Myocyte (in vitro differentiated cells): ENCODE measurements at regions not wholly inside any gene's neighbourhood (a gene's known extent, or its start where the extent isn't known, plus 50 kb on each side); places are given as distances from the start of the nearest gene placed in this dataset.
"Not testable (repeated sequence)": the region's sequence is repeated elsewhere in the genome, so short reads cannot be mapped to it uniquely, and the experiment has no call there.

Source experiments
- DNase-seq: peaks from one replicate; pipeline ENCODE4 v3.0.0-alpha.2; 2012; ENCODE audit warnings: low read depth

- DNase-seq, result no peak
These were observed 300.6 kb downstream of the PPP4R3C start for GRCh38 chrX:27162496-27162895.

GRCh38 chrX:27156921-27157320 is 306.2 kb downstream of the PPP4R3C start:
- DNase-seq, result not testable (repeated sequence)

- DNase-seq, result no peak
These were observed 326.8 kb downstream of the PPP4R3C start for GRCh38 chrX:27136325-27136724.

DNA sequence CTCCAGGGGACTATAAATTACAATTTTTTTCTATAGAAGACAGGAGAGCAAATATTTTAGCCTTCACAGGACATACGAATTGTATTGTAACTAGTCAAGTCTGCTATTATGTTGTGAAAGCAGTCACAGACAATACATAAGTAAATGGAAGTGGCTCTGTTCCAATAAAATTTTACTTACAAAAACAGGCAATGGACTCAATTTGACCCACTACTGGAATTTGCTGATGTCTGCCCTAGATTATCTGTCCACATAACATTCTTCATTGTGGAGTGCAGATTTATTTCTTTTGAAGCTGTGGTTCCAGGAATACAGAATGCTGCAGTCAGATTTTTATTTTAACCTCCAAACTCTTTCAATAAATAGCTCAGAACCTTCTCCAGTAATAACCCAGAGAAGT is 330.3 kb downstream of the PPP4R3C start:
- no peak for DNase-seq

GRCh38 chrX:27087176-27087575 is 376.0 kb downstream of the PPP4R3C start:
- DNase-seq, result peak; percentile 3

GRCh38 chrX:27086237-27086636 is 376.9 kb downstream of the PPP4R3C start:
- DNase-seq, result no peak

DNA sequence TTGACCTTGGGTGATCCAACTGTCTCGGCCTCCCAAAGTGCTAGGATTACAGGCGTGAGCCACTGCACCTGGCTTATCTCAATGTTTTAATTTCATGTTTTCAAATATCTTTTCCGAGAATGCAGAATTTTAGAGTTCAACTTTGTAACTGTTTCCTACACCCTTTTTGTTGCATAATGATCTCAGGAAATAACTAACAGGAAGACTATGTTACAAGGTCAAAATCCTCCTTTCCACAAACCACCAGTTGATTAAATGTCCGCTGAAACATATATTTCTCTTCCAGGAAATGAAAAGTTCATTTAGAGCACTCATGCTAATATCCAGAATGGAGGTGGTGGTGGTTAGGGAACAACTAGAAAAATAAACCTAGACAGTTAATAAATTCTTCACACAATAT is 377.8 kb downstream of the PPP4R3C start:
- no peak for DNase-seq

- DNase-seq, result no peak
These were observed 384.8 kb downstream of the PPP4R3C start for GRCh38 chrX:27078371-27078770.

GRCh38 chrX:27057883-27058282 is 405.3 kb downstream of the PPP4R3C start:
- DNase-seq, result no peak

DNA sequence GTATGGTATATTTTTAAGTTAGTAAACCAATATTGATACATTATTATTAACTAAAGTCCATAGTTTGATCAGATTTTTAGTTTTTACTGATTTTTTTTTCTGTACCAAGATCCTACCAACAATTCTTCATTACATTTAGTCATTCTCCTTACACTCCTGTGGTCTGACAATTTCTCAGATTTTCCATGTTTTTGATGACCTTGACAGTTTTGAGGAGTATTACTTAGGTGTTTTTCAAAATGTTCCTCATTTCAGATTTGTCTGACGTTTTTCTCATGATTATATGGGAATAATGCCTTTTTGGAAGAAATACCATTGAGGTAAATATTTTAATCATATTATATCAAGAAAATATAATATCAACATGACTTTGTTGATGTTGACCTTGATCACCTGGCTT is 423.8 kb downstream of the PPP4R3C start:
- DNase-seq, result no peak

- DNase-seq, result no peak
These were observed 454.7 kb downstream of the PPP4R3C start for GRCh38 chrX:27008486-27008885.

GRCh38 chrX:26999634-27000033 is 463.5 kb downstream of the PPP4R3C start:
- no peak for DNase-seq

- no peak for DNase-seq
These were observed 504.9 kb downstream of the PPP4R3C start for GRCh38 chrX:26958261-26958660.

DNA sequence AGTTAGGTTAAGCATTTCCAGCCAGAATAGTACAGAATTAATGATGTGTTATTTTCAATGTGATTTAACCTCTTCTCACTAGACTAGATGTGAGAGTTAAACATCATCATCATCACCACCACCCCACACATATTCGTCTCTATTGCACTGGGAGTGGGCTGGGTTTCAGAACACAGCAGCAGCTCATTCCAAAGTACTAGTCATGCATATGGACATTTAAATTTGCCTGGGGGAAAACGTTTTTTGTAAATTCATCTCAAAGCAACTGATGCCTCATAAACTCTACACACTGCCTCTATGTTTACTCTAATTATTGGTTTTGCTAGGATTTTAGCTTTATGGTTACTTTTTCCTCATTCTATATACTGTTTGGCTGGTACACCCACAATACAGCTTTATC is 509.1 kb downstream of the PPP4R3C start:
- DNase-seq, result no peak

DNA sequence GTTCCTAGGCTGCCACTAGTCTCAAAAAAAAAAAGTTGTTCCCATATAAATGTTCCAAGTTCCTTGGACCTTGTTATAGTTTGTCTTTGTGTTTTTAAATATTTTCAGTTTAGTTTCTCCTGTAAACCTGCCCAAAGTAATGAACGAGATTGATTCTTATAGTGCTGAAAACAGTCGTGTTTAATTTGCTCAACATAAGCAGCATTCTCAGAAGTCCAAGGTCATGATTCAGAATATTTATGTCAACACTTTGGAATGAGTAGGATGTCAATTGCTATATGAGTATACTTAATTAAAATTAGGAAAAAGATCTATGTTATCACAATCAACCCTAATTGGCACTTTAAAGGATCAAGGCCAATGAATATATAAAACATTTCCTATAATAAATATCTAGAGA is 510.9 kb downstream of the PPP4R3C start:
- DNase-seq, result no peak

- no peak for DNase-seq
These were observed 535.7 kb downstream of the PPP4R3C start for GRCh38 chrX:26927419-26927818.

DNA sequence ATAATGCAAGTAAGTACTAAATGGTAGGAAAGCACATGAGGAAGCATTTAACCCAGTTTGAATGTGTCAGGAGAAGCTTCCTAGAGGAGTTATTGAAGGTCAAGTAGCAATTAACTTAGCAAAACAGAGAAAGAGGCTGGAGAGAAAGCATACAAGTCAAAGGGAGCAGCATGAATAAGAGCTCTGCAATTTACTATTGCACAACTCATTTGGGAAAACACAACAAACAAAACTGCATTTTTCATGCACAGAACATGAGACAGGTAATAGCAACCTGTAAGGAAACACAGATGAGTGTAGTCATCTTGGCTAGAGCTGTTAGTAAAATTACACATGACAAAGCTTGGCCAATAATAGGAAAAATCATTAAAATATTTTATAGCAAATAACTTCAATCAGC is 538.1 kb downstream of the PPP4R3C start:
- no peak for DNase-seq

- peak; percentile 0 for DNase-seq
These were observed 540.9 kb downstream of the PPP4R3C start for GRCh38 chrX:26922278-26922677.

DNA sequence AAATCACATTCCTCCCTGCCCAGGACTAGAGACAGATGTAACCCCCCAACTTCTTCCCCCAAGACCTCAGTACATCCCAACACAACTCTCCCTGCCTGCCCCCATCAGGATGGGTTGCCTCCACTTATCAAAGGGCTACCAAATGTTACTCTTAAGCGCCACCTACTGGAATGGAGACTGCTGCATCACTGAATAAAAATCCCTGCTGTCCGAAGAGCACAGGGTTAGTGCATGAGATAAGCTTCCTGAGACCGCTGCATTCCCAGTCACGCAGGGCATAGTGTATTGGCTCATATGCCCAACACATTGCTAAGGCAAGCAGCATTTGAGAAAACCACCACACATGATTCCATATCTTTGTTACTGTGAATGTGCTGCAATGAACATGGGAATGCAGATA is 544.5 kb downstream of the PPP4R3C start:
- DNase-seq, result peak; percentile 6

DNA sequence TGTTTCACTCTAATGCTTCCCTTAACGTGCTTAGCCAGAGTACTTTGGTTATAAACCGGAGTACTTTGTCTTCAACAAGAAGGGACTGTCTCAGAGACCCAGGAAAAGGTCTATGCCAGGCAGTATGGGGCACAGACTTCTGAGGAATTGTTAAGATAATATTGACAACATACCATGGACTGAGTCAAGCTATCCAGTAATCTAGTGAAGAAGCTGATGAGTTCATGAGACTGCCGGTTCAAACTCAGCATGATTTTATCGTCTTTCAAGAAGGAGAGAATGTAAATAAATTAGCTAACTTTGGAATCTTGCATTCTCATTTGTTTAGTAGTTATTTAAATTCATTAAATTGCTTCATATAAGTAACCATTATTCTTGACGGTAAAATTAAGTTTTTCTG is 546.1 kb downstream of the PPP4R3C start:
- DNase-seq, result no peak

GRCh38 chrX:26915064-26915463 is 548.1 kb downstream of the PPP4R3C start:
- DNase-seq, result no peak

DNA sequence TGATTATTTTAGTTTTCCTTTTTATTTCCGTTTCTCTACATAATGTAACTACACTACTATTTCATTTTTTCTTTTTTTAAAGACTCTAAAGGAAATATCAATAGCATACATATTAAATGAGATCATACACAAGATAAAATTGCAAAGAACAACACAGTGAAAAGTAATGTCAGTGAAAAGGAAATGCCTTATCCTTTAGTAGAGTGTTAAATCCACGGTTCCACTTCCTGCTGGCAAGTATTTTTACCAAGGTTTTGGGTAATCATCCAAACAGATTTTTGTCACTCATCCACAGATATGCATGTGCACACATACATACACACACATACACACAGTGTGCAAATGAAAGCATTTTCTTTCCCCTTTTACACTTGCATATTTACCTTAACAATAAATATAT is 548.9 kb downstream of the PPP4R3C start:
- DNase-seq, result no peak

DNA sequence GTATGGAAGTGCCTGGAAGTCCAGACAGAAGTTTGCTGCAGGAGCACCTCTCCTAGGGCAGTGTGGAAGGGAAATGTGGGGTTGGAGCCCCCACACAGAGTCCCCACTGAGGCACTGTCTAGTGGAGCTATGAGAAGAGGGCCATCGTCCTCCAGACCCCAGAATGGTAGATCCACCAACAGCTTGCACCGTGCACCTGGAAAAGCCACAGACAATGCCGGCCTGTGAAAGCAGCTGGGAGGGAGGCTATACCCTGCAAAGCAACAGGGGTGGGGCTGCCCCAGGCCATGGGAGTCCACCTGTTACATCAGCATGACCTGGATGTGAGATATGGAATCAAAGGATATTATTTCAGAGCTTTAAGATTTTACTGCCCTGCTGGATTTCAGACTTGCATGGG is 551.4 kb downstream of the PPP4R3C start:
- not testable (repeated sequence) for DNase-seq

DNA sequence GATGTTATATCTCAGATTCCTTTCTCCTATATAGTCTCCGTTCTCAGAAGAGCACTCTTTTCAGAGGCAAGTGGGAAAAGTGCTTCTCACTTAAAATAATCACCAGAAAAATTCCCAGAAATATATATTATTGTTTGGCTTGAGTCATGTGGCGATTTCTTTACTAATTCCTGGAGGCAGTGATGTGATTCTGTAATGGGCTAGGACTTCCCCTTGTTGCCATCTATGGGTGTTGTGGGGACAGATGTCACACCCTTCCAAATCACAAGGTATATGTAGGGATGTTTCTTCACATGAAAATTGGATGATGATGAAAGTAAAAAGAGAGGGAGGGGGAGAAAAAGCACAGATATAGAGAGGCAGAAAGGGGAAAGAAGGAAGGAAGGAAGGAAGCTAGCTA is 553.4 kb downstream of the PPP4R3C start:
- DNase-seq, result no peak
